Adrenal gland (tissue), 9 donors: ENCODE measurements at regions not wholly inside any gene's neighbourhood (a gene's known extent, or its start where the extent isn't known, plus 50 kb on each side); places are given as distances from the start of the nearest gene placed in this dataset.

Experiments used
- DNase-seq, 7 donors: peaks; one replicate each; pipeline ENCODE4 v3.0.0-alpha.2; 2019 to 2020
- H3K27ac ChIP-seq, 5 donors: fragments of 200-600 bp; sonication (generic) in 4 of 5; 1 replicate in 3 of 5; 2 replicates in 2 of 5; pipeline versions ENCODE4 v1.5.1 to v1.8.0; 2016 to 2020; ENCODE audit warnings: mild to moderate bottlenecking in 1 of 5
- H3K27me3 ChIP-seq: fragments of 200-600 bp; 2 replicates; pipeline ENCODE4 v1.8.0; 2021
- H3K36me3 ChIP-seq, 2 donors: fragments of 200-600 bp; replicated peaks in 1 of 2; 1 replicate in 1 of 2; 2 replicates in 1 of 2; pipeline versions ENCODE4 v1.5.1 to v1.8.0; 2018 to 2022
- H3K4me1 ChIP-seq, 2 donors: fragments of 200-600 bp; replicated peaks in 1 of 2; 1 replicate in 1 of 2; 2 replicates in 1 of 2; pipeline versions ENCODE4 v1.5.1 to v1.8.0; 2018 to 2021
- H3K4me3 ChIP-seq, 4 donors: fragments of 200-600 bp; sonication (generic) in 3 of 4; one replicate each; pipeline ENCODE4 v1.5.1; 2016 to 2018
- H3K9me3 ChIP-seq, 3 donors: fragments of 200-600 bp; sonication (generic) in 1 of 3; replicated peaks in 1 of 3; 1 replicate in 2 of 3; 2 replicates in 1 of 3; pipeline versions ENCODE4 v1.5.1 to v1.8.0; 2016 to 2021
- CTCF ChIP-seq, 6 experiments: fragments of 450-650 bp in 4 of 6; fragments of 200-600 bp in 2 of 6; sonication (generic) in 1 of 6; IDR thresholded peaks; 1 replicate in 5 of 6; 2 replicates in 1 of 6; pipeline versions ENCODE4 v1.5.1 to v1.8.0; 2016 to 2021; ENCODE audit warnings: antibody characterized with exemption in 6 of 6, mild to moderate bottlenecking in 2 of 6, moderate library complexity in 1 of 6
- POLR2A ChIP-seq, 2 donors: fragments of 450-650 bp; IDR thresholded peaks; one replicate each; pipeline ENCODE4 v1.6.1; 2017; ENCODE audit warnings: antibody characterized with exemption in 2 of 2, mild to moderate bottlenecking in 2 of 2, moderate library complexity in 1 of 2
- WGBS, 4 donors: extraction: QIAGEN DNeasy Blood & Tissue Kit in 2 of 4; methylation state at CpG; one replicate each; pipeline versions ENCODE4 v1.1.5 to v1.1.7; 2013 to 2017; 5-methylcytosine and 5-hydroxymethylcytosine counted together
- intact Hi-C, 2 donors: fragments of 100-400 bp; cut with DNase I; formaldehyde crosslinking; loops; one replicate each; pipeline versions ENCODE4 v1.14.1 to v1.15.0; 2022 to 2023
- donor health status: healthy with polysubstance abuse.
- donor health status: Bipolar disorder and iron deficiency.
- donor health status: DM: yes; HTN: yes; CAD: no.
- donor health status: DM: no; HTN: no; CAD: no.
- donor health status: DM: no; HTN: no; CAD: no.

- TF ChIP-seq CTCF (IDR thresholded peaks at IDR 0.05) (no peak), POLR2A (IDR thresholded peaks at IDR 0.05) (no peak)
- no peak overlapping the region for H3K27ac ChIP-seq
- H3K4me3 ChIP-seq: no peak overlapping the region
- H3K27me3 ChIP-seq: no peaks in the 10 kb centered on the region
- no peaks in the 10 kb centered on the region for H3K9me3 ChIP-seq
- no peaks in the 10 kb centered on the region for H3K36me3 ChIP-seq
- DNase-seq: no peak
- intact Hi-C loops: no loop called here
- WGBS, 4 donors: 77 to 86% (median 80%) methylated on average over 10 of the region's 10 CpGs
- no peaks in the 10 kb centered on the region for H3K4me1 ChIP-seq
Observed at GRCh38 chr9:87157366-87158031, 210.2 kb upstream of the GAS1 start.

GRCh38 chr9:87158765-87159164 lies 211.5 kb upstream of the GAS1 start:
- 84 to 91% (median 87%) methylated on average over 2 of the region's 2 CpGs for WGBS, 4 donors
- intact Hi-C loops: no loop called here
- H3K9me3 ChIP-seq: no peaks in the 10 kb centered on the region
- no peak overlapping the region for H3K27ac ChIP-seq
- no peaks in the 10 kb centered on the region for H3K36me3 ChIP-seq
- no peaks in the 10 kb centered on the region for H3K27me3 ChIP-seq
- no peaks in the 10 kb centered on the region for H3K4me1 ChIP-seq
- H3K4me3 ChIP-seq: no peak overlapping the region
- no peak for DNase-seq
- TF ChIP-seq POLR2A (IDR thresholded peaks at IDR 0.05) (no peak), CTCF (IDR thresholded peaks at IDR 0.05) (no peak)

GRCh38 chr9:87160148-87161102 lies 213.1 kb upstream of the GAS1 start:
- H3K4me1 ChIP-seq: no peaks in the 10 kb centered on the region
- no peaks in the 10 kb centered on the region for H3K9me3 ChIP-seq
- no peak overlapping the region for H3K27ac ChIP-seq
- no peak for DNase-seq
- no peak overlapping the region for H3K4me3 ChIP-seq
- TF ChIP-seq CTCF (IDR thresholded peaks at IDR 0.05) (no peak), POLR2A (IDR thresholded peaks at IDR 0.05) (no peak)
- H3K36me3 ChIP-seq: no peaks in the 10 kb centered on the region
- H3K27me3 ChIP-seq: no peaks in the 10 kb centered on the region
- intact Hi-C loops: no loop called here
- WGBS, 4 donors: 66 to 70% (median 67%) methylated on average over 8 of the region's 8 CpGs

GRCh38 chr9:87167161-87167560 lies 219.9 kb upstream of the GAS1 start:
- no peaks in the 10 kb centered on the region for H3K9me3 ChIP-seq
- 83 to 86% (median 85%) methylated on average over 5 of the region's 5 CpGs for WGBS, 4 donors
- intact Hi-C loops: no loop called here

More at GRCh38 chr9:87167161-87167560, 219.9 kb upstream of the GAS1 start:
- Histone ChIP-seq H3K36me3 (no peaks in the 10 kb centered on the region), H3K27me3 (no peaks in the 10 kb centered on the region), H3K4me1 (no peaks in the 10 kb centered on the region), H3K4me3 (no peak overlapping the region), H3K27ac (no peak overlapping the region)
- no peak for TF ChIP-seq CTCF (IDR thresholded peaks at IDR 0.05)
- TF ChIP-seq POLR2A (IDR thresholded peaks at IDR 0.05): no peak
- DNase-seq: no peak
